AG20443 (cell line): ENCODE measurements at regions not wholly inside any gene's neighbourhood (a gene's known extent, or its start where the extent isn't known, plus 50 kb on each side); places are given as distances from the start of the nearest gene placed in this dataset.
A peak's percentile ranks its signal among the peaks of the same experiment; 100 is the strongest.
"Not testable (repeated sequence)": the region's sequence is repeated elsewhere in the genome, so short reads cannot be mapped to it uniquely, and the experiment has no call there.

Experiments
- DNase-seq: peaks from one replicate; pipeline ENCODE4 v3.0.0; 2012; ENCODE audit warnings: low spot score, mixed read lengths

GRCh38 chr14:89065879-89066278 is 241.4 kb downstream of the TTC8 start:
- no peak for DNase-seq

- no peak for DNase-seq
Measured at GRCh38 chr14:89067293-89067972, 243.0 kb downstream of the TTC8 start.

GRCh38 chr14:89078021-89078795 is 253.8 kb downstream of the TTC8 start:
- DNase-seq: no peak

- DNase-seq: no peak
Measured at GRCh38 chr14:89085231-89085731, 260.8 kb downstream of the TTC8 start.

- peak; percentile 49 for DNase-seq
Measured at GRCh38 chr14:89085737-89086382, 261.4 kb downstream of the TTC8 start.

GRCh38 chr14:89088530-89088929 is 264.1 kb downstream of the TTC8 start:
- no peak for DNase-seq

- no peak for DNase-seq
Measured at GRCh38 chr14:89089330-89089729, 264.9 kb downstream of the TTC8 start.

- DNase-seq: no peak
Measured at GRCh38 chr14:89091781-89092180, 267.3 kb downstream of the TTC8 start.

GRCh38 chr14:89093083-89093730 is 268.8 kb downstream of the TTC8 start:
- DNase-seq: no peak

GRCh38 chr14:89095036-89095435 is 270.6 kb downstream of the TTC8 start:
- DNase-seq: no peak

GRCh38 chr14:89096946-89097345 is 272.5 kb downstream of the TTC8 start:
- DNase-seq: no peak

- no peak for DNase-seq
Measured at GRCh38 chr14:89098254-89098653, 273.8 kb downstream of the TTC8 start.

- DNase-seq: not testable (repeated sequence)
Measured at GRCh38 chr14:89104171-89104817, 279.8 kb downstream of the TTC8 start.

- not testable (repeated sequence) for DNase-seq
Measured at GRCh38 chr14:89104861-89105260, 280.4 kb downstream of the TTC8 start.
